Astrocyte (in vitro differentiated cells and primary cell): ENCODE measurements at regions not wholly inside any gene's neighbourhood (a gene's known extent, or its start where the extent isn't known, plus 50 kb on each side); places are given as distances from the start of the nearest gene placed in this dataset.

Experiments used
- DNase-seq: peaks from one replicate; pipeline ENCODE4 v3.0.0-alpha.2; 2010; ENCODE audit warnings: low read depth
- FAIRE-seq: peaks from 2 replicates; lab custom pipeline; 2011; peaks lifted over from hg19 to GRCh38; lab: Jason Lieb, UNC
- H2AFZ ChIP-seq: 2 replicates; pipeline ENCODE4 v1.6.0; 2012; ENCODE audit warnings: low read depth, low read length, inconsistent platforms
- H3K27ac ChIP-seq: 2 replicates; pipeline ENCODE4 v1.5.1; 2011; ENCODE audit warnings: low read depth, low read length, inconsistent platforms
- H3K27me3 ChIP-seq: 2 replicates; pipeline ENCODE4 v1.6.0; 2011; ENCODE audit warnings: low read length, inconsistent platforms; ENCODE audit not compliant: insufficient read depth
- H3K36me3 ChIP-seq: 2 replicates; pipeline ENCODE4 v1.5.1; 2011; ENCODE audit warnings: low read length, inconsistent platforms; ENCODE audit not compliant: insufficient read depth
- H3K4me1 ChIP-seq: 2 replicates; pipeline ENCODE4 v1.5.1; 2011; ENCODE audit warnings: low read length, inconsistent platforms; ENCODE audit not compliant: insufficient read depth
- H3K4me2 ChIP-seq: 2 replicates; pipeline ENCODE4 v1.6.0; 2012; ENCODE audit warnings: low read length, inconsistent platforms
- H3K4me3 ChIP-seq: 2 replicates; pipeline ENCODE4 v1.5.1; 2011; ENCODE audit warnings: low read depth, mild to moderate bottlenecking, low read length, inconsistent platforms; ENCODE audit not compliant: insufficient read depth
- H3K79me2 ChIP-seq: 2 replicates; pipeline ENCODE4 v1.6.0; 2012; ENCODE audit warnings: mild to moderate bottlenecking, low read length, inconsistent platforms; ENCODE audit not compliant: insufficient read depth
- H3K9ac ChIP-seq: 2 replicates; pipeline ENCODE4 v1.6.0; 2012; ENCODE audit warnings: mild to moderate bottlenecking, low read length, inconsistent platforms
- H3K9me3 ChIP-seq: 2 replicates; pipeline ENCODE4 v1.5.1; 2012; ENCODE audit warnings: low read depth, mild to moderate bottlenecking, low read length, inconsistent platforms; ENCODE audit not compliant: insufficient read depth
- H4K20me1 ChIP-seq: 2 replicates; pipeline ENCODE4 v1.6.0; 2012; ENCODE audit warnings: low read length, inconsistent platforms; ENCODE audit not compliant: insufficient read depth
- H3K27ac Mint-ChIP-seq: one replicate; pipeline ENCODE4 v1.8.0; 2021; ENCODE audit warnings: mild to moderate bottlenecking, mixed read lengths; ENCODE audit not compliant: unreplicated experiment
- H3K27me3 Mint-ChIP-seq: one replicate; pipeline ENCODE4 v1.8.0; 2021; ENCODE audit warnings: low read depth, mixed read lengths; ENCODE audit not compliant: unreplicated experiment
- H3K36me3 Mint-ChIP-seq: one replicate; pipeline ENCODE4 v1.8.0; 2021; ENCODE audit warnings: low read depth, mixed read lengths; ENCODE audit not compliant: unreplicated experiment
- H3K4me1 Mint-ChIP-seq: one replicate; pipeline ENCODE4 v1.8.0; 2021; ENCODE audit warnings: low read depth, mixed read lengths; ENCODE audit not compliant: unreplicated experiment
- H3K4me3 Mint-ChIP-seq: one replicate; pipeline ENCODE4 v1.8.0; 2021; ENCODE audit warnings: mild to moderate bottlenecking, moderate library complexity, mixed read lengths; ENCODE audit not compliant: unreplicated experiment
- H3K9me3 Mint-ChIP-seq: one replicate; pipeline ENCODE4 v1.8.0; 2021; ENCODE audit warnings: mild to moderate bottlenecking, mixed read lengths; ENCODE audit not compliant: unreplicated experiment
- CTCF ChIP-seq: IDR thresholded peaks from 2 replicates; pipeline ENCODE4 v1.5.1; 2011; ENCODE audit warnings: low read depth, mild to moderate bottlenecking, inconsistent platforms, low read length, moderate library complexity; ENCODE audit not compliant: insufficient read depth
- EZH2 ChIP-seq: IDR thresholded peaks from 2 replicates; pipeline ENCODE4 v1.6.1; 2012; ENCODE audit warnings: mild to moderate bottlenecking, low read length, inconsistent platforms; ENCODE audit not compliant: insufficient read depth

DNA sequence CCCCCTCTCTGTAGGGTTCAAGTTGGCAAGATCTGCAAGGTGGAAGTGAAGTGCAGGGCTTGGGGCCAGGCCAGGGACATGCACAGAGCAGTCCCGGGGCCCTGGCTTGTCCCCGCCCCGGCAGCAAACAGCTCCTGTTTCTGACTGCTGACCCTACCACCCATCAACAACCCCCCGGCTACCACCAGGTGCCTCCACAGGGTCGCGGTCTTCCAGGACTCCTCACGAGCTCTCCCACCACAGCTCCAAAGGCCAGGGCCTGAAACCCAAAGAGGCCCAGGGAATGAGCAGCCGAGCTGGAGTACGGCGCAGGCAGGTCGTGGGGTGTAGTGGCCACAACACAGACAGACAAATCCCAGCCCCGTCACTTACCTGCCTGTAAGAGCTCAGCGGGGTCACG, 121.3 kb upstream of the SMAD3 start:
- H3K27ac Mint-ChIP-seq: no peak overlapping the region
- Histone ChIP-seq H3K4me3 (no peak overlapping the region), H4K20me1 (no peaks in the 10 kb centered on the region), H3K27ac (no peak overlapping the region), H3K79me2 (no peaks in the 10 kb centered on the region), H3K4me1 (no peaks in the 10 kb centered on the region), H2AFZ (no peak overlapping the region), H3K9me3 (no peaks in the 10 kb centered on the region), H3K27me3 (no peaks in the 10 kb centered on the region), H3K36me3 (no peaks in the 10 kb centered on the region), H3K9ac (no peak overlapping the region), H3K4me2 (no peak overlapping the region)
- TF ChIP-seq EZH2: no peak
- TF ChIP-seq CTCF: no peak
- FAIRE-seq (no peak), DNase-seq (no peak)
- peaks cover 17% of the 10 kb centered on the region for H3K4me1 Mint-ChIP-seq
- no peak overlapping the region for H3K4me3 Mint-ChIP-seq
- peaks cover 17% of the 10 kb centered on the region for H3K27me3 Mint-ChIP-seq
- no peaks in the 10 kb centered on the region for H3K9me3 Mint-ChIP-seq
- no peaks in the 10 kb centered on the region for H3K36me3 Mint-ChIP-seq

DNA sequence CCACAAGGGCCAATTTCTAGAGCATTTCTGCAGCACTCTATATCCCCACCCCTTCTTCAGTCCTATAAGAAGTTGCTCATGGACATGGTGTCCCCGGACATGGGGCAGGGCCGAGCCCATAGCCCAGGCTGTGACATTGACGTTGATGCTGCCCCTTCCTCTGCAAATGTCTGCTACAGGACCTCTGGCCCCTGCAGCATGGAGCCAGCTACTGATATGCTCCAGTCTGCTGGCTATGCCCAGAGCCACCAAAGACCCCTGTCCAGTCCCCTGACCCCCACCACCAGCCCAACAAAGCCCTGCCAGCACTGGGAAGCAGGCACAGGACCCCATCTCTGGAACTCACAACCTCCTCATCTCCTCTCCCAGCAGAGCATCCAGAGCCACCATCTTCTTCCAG, 120.1 kb upstream of the SMAD3 start:
- H3K9ac ChIP-seq: no peak overlapping the region
- H2AFZ ChIP-seq: no peak overlapping the region
- H3K4me1 ChIP-seq: no peaks in the 10 kb centered on the region
- peaks cover 14% of the 10 kb centered on the region for H3K4me1 Mint-ChIP-seq
- FAIRE-seq: no peak
- no peaks in the 10 kb centered on the region for H3K9me3 Mint-ChIP-seq
- H4K20me1 ChIP-seq: no peaks in the 10 kb centered on the region
- no peaks in the 10 kb centered on the region for H3K27me3 ChIP-seq
- peaks cover 17% of the 10 kb centered on the region for H3K27me3 Mint-ChIP-seq
- no peaks in the 10 kb centered on the region for H3K79me2 ChIP-seq
- H3K27ac Mint-ChIP-seq: no peak overlapping the region
- H3K36me3 ChIP-seq: no peaks in the 10 kb centered on the region
- no peaks in the 10 kb centered on the region for H3K9me3 ChIP-seq
- TF ChIP-seq CTCF (no peak), EZH2 (no peak)
- no peak for DNase-seq
- H3K4me2 ChIP-seq: no peak overlapping the region
- H3K4me3 ChIP-seq: no peak overlapping the region
- H3K27ac ChIP-seq: no peak overlapping the region
- H3K4me3 Mint-ChIP-seq: no peak overlapping the region
- H3K36me3 Mint-ChIP-seq: no peaks in the 10 kb centered on the region

DNA sequence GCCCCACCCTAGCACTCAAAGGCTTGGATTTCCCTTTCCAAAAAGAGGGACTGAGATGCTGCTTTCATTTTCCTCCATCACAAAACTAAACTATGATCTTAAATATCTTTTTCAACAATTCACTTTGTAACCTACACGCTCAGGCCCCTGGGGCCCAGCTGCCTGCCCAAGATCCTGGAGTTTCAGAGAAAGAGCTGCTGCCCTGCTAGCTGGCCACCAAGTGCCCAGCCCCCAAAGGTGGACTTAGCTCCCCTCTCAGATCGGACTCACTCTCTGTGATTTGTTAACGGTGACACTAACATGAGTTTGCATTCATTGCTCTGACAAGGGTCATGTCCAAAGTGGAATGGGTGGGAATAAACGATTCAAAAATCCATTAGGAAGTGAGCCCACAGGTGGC, 119.6 kb upstream of the SMAD3 start:
- H3K36me3 Mint-ChIP-seq: no peaks in the 10 kb centered on the region
- peaks cover 13% of the 10 kb centered on the region for H3K27me3 Mint-ChIP-seq
- H2AFZ ChIP-seq: no peak overlapping the region

More for the DNA sequence above, 119.6 kb upstream of the SMAD3 start:
- Histone ChIP-seq H3K27ac (no peak overlapping the region), H3K9me3 (no peaks in the 10 kb centered on the region), H3K27me3 (no peaks in the 10 kb centered on the region), H3K36me3 (no peaks in the 10 kb centered on the region), H3K9ac (no peak overlapping the region), H4K20me1 (no peaks in the 10 kb centered on the region), H3K4me1 (no peaks in the 10 kb centered on the region), H3K79me2 (no peaks in the 10 kb centered on the region), H3K4me2 (no peak overlapping the region), H3K4me3 (no peak overlapping the region)
- no peak overlapping the region for H3K27ac Mint-ChIP-seq
- H3K4me3 Mint-ChIP-seq: no peak overlapping the region
- peaks cover 10% of the 10 kb centered on the region for H3K4me1 Mint-ChIP-seq
- H3K9me3 Mint-ChIP-seq: no peaks in the 10 kb centered on the region
- no peak for DNase-seq
- FAIRE-seq: no peak
- TF ChIP-seq EZH2 (no peak), CTCF (no peak)
